Rectal smooth muscle tissue (tissue), 1 donor: ENCODE measurements at regions not wholly inside any gene's neighbourhood (a gene's known extent, or its start where the extent isn't known, plus 50 kb on each side); places are given as distances from the start of the nearest gene placed in this dataset.

ENCODE experiments used
- H3K27ac ChIP-seq: one replicate; pipeline ENCODE4 v1.7.0; 2013; ENCODE audit warnings: low read depth, low read length, inconsistent platforms
- H3K27me3 ChIP-seq: one replicate; pipeline ENCODE4 v1.7.0; 2013; ENCODE audit warnings: low read length; ENCODE audit not compliant: control insufficient read depth, insufficient read depth
- H3K36me3 ChIP-seq: one replicate; pipeline ENCODE4 v1.7.0; 2013; ENCODE audit warnings: low read length; ENCODE audit not compliant: control insufficient read depth, insufficient read depth
- H3K4me1 ChIP-seq: one replicate; pipeline ENCODE4 v1.7.0; 2013; ENCODE audit warnings: low read length; ENCODE audit not compliant: control insufficient read depth, insufficient read depth
- H3K4me3 ChIP-seq: one replicate; pipeline ENCODE4 v1.7.0; 2013; ENCODE audit warnings: low read length
- H3K9ac ChIP-seq: one replicate; pipeline ENCODE4 v1.7.0; 2013; ENCODE audit warnings: low read length

DNA sequence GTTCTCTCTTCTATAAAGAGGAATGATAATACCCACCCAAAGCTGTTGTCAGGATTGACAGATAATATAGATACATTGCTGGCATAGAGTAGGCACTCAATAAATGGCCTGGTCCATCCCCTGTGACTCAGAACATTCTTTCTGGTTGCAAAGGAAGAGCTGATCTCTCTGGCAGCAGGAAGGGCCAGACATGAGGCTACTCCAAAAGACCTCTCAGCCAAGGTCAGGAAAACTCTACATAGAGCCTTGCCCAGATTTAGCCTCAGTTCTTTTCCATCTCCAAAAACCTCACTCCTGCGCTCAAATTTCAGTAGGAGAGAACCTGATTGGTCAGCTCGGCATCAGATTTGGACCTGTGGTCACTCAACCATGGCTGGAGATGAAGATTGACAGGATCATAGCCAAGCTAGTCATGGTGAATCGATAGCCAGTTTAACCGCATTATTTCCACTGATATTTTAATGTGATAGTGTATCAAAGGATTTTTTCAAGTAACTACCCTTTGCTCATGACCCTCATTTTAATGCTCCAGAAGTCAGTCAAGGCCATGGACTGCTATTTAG is 319.6 kb downstream of the DRD1 start:
- no peaks in the 10 kb centered on the region for H3K27me3 ChIP-seq
- H3K9ac ChIP-seq, result no peak overlapping the region
- H3K4me3 ChIP-seq, result no peak overlapping the region
- H3K27ac ChIP-seq, result no peak overlapping the region
- no peaks in the 10 kb centered on the region for H3K4me1 ChIP-seq
- H3K36me3 ChIP-seq, result no peaks in the 10 kb centered on the region

- Histone ChIP-seq H3K9ac (no peak overlapping the region), H3K27ac (no peak overlapping the region), H3K27me3 (no peaks in the 10 kb centered on the region), H3K4me3 (no peak overlapping the region), H3K36me3 (no peaks in the 10 kb centered on the region), H3K4me1 (no peaks in the 10 kb centered on the region)
These were observed 320.4 kb downstream of the DRD1 start for GRCh38 chr5:175123542-175123941.

GRCh38 chr5:175121457-175121856 is 322.5 kb downstream of the DRD1 start:
- Histone ChIP-seq H3K36me3 (no peaks in the 10 kb centered on the region), H3K4me3 (no peak overlapping the region), H3K27me3 (no peaks in the 10 kb centered on the region), H3K4me1 (no peaks in the 10 kb centered on the region), H3K9ac (no peak overlapping the region), H3K27ac (no peak overlapping the region)

GRCh38 chr5:175120412-175120811 is 323.6 kb downstream of the DRD1 start:
- H3K27ac ChIP-seq, result no peak overlapping the region
- no peaks in the 10 kb centered on the region for H3K27me3 ChIP-seq
- H3K4me3 ChIP-seq, result no peak overlapping the region
- H3K9ac ChIP-seq, result no peak overlapping the region
- H3K4me1 ChIP-seq, result no peaks in the 10 kb centered on the region
- H3K36me3 ChIP-seq, result no peaks in the 10 kb centered on the region

GRCh38 chr5:175118700-175119309 is 325.2 kb downstream of the DRD1 start:
- no peak overlapping the region for H3K9ac ChIP-seq
- no peaks in the 10 kb centered on the region for H3K36me3 ChIP-seq
- no peak overlapping the region for H3K4me3 ChIP-seq
- no peaks in the 10 kb centered on the region for H3K27me3 ChIP-seq
- H3K4me1 ChIP-seq, result no peaks in the 10 kb centered on the region
- no peak overlapping the region for H3K27ac ChIP-seq

DNA sequence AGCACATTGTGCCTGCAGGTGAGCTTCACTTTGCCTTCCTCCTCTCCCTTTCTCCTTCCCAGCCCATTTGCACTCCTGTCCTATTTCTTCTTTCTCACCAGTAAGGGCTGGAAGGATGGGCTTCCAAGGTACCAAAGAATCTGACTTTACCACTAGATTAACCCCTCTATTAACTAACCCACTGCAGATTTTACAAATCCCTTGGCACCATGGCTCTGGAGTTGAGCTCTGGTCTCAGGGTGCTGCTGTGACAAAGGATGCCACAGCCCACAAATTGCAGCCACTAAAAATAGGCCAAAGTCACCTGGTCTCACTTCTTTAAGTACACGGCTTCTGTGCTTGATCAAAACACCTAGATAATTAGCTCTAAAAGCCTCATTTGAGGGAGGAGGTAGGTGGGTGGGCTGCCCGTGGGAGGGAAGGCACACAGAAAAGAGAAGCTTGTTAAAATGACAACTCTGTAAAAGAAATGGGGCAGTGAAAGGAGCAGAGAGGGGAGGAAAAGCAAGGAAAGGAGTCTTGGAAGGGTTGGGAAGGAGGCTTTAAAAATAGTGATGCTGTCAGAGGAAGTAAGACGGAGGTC is 327.4 kb downstream of the DRD1 start:
- Histone ChIP-seq H3K27me3 (no peaks in the 10 kb centered on the region), H3K9ac (no peak overlapping the region), H3K4me1 (no peaks in the 10 kb centered on the region), H3K4me3 (no peak overlapping the region), H3K27ac (no peak overlapping the region), H3K36me3 (no peaks in the 10 kb centered on the region)

DNA sequence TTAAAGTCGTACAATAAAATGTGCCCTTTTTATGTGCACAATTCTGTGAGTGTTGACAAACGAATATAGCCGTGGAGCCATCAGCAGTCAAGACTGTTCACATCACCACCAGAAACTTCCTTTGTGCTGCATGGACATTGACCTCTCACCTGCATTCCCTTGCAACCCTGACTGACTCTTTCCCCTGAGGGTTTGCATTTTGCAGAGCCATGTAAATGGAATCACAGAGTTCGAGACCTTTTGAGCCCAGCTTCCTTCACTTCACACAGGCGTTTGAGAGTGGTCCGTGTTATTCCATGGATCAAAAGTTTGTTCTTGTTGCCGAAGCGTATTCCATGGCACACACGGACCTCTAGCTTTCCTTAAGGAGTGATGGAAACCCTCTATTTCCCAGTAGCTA is 328.2 kb downstream of the DRD1 start:
- Histone ChIP-seq H3K27ac (no peak overlapping the region), H3K4me1 (no peaks in the 10 kb centered on the region), H3K9ac (no peak overlapping the region), H3K4me3 (no peak overlapping the region), H3K36me3 (no peaks in the 10 kb centered on the region), H3K27me3 (no peaks in the 10 kb centered on the region)

- Histone ChIP-seq H3K27me3 (no peaks in the 10 kb centered on the region), H3K36me3 (no peaks in the 10 kb centered on the region), H3K9ac (no peak overlapping the region), H3K4me1 (no peaks in the 10 kb centered on the region), H3K27ac (no peak overlapping the region), H3K4me3 (no peak overlapping the region)
These were observed 330.0 kb downstream of the DRD1 start for GRCh38 chr5:175113947-175114346.

- Histone ChIP-seq H3K27ac (no peak overlapping the region), H3K4me3 (no peak overlapping the region), H3K36me3 (no peaks in the 10 kb centered on the region), H3K4me1 (no peaks in the 10 kb centered on the region), H3K9ac (no peak overlapping the region), H3K27me3 (no peaks in the 10 kb centered on the region)
These were observed 334.8 kb downstream of the DRD1 start for GRCh38 chr5:175109058-175109755.

DNA sequence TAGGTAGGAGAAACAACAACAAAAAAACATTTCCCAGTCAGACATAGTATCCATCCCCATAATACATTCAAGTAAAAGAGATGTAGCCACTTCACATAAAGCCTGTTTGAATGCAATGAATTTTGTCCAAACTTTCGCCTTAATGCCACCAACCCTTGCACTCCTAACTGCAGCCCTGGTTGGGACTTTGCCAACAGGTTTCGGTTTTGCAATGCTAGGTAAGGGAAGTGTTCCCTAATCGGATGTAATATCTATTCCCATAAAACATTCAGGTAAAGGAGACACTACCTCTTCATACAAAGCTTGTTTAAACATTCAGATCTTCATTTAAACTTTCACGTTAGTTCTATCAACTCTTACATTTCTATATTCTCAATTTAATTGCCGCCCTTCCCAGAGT is 336.1 kb downstream of the DRD1 start:
- no peak overlapping the region for H3K27ac ChIP-seq
- no peak overlapping the region for H3K4me3 ChIP-seq
- no peaks in the 10 kb centered on the region for H3K36me3 ChIP-seq
- no peaks in the 10 kb centered on the region for H3K27me3 ChIP-seq
- H3K4me1 ChIP-seq, result no peaks in the 10 kb centered on the region
- H3K9ac ChIP-seq, result no peak overlapping the region

GRCh38 chr5:175107028-175107588 is 336.9 kb downstream of the DRD1 start:
- Histone ChIP-seq H3K4me3 (no peak overlapping the region), H3K27me3 (no peaks in the 10 kb centered on the region), H3K4me1 (no peaks in the 10 kb centered on the region), H3K9ac (no peak overlapping the region), H3K27ac (no peak overlapping the region), H3K36me3 (no peaks in the 10 kb centered on the region)

GRCh38 chr5:175104677-175105076 is 339.3 kb downstream of the DRD1 start:
- Histone ChIP-seq H3K27ac (no peak overlapping the region), H3K36me3 (no peaks in the 10 kb centered on the region), H3K4me3 (no peak overlapping the region), H3K27me3 (no peaks in the 10 kb centered on the region), H3K9ac (no peak overlapping the region), H3K4me1 (no peaks in the 10 kb centered on the region)
